GM18502 (cell line): ENCODE measurements at regions not wholly inside any gene's neighbourhood (a gene's known extent, or its start where the extent isn't known, plus 50 kb on each side); places are given as distances from the start of the nearest gene placed in this dataset.

ENCODE experiments used
- ATAC-seq: cut with Tn5 transposase; IDR thresholded peaks from one replicate; pipeline ENCODE4 v1.9.1; 2021; ENCODE audit warnings: mild to moderate bottlenecking; ENCODE audit not compliant: unreplicated experiment, poor library complexity

DNA sequence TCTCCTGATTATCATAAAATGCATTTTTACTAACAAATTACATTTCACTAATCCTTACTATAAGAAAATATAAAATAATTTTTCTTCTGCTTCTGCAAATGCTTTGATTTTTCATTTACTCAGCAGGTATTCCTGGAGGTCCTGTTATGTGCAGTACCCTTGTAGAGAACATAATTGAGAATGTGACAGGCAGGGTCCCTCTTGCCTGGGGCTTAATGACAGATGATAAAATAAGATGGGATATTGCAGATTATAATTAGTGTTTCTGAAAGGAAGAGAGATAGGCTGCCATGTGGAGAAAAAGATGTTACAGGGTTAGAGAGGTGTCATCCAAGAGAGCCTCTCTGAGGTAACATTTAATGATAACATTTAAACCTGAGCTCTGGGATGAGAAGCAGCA lies 128.9 kb downstream of the MAD2L1 start:
- no peak for ATAC-seq

DNA sequence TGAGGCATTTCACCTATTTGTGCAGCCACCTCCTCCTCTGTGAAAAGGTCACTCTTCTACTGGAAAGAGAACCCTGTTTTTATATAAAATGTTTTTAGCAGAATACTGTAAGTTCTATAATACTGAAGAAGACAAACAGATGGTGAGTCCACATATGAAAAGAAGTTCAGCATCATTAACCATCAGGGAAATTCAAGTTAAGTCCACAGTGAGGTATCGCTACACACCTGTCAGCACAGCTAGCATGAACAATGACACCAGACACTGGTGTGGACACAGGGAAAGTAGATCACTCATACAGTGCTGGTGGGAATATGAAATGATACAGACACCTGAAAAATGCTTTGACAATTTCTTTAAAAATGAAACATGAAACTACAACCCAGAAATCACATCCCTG lies 133.0 kb downstream of the MAD2L1 start:
- no peak for ATAC-seq

DNA sequence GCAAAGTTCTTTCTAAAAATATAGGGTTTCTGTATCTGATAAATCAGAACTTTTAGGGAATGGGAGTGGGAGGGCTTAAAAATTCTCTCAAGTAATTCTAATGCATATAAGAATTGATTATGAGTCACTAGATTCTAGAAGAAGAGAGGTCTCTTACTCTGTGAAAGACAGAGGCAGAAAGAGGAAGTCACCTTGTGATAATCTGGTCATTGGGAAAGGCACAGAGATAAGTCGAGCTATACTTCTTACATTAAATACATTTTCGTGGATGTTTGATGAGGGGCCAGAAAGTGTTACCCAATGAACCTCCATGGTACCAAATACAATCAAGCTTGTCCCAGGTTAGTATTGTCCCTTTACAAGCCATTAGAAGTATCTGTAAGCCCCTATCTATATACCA lies 134.4 kb downstream of the MAD2L1 start:
- ATAC-seq = no peak

- ATAC-seq = no peak
Measured at GRCh38 chr4:119930546-119930945, 136.1 kb downstream of the MAD2L1 start.

GRCh38 chr4:119921830-119922229 lies 144.8 kb downstream of the MAD2L1 start:
- no peak for ATAC-seq

- ATAC-seq = no peak
Measured at GRCh38 chr4:119906277-119906676, 160.4 kb downstream of the MAD2L1 start.

GRCh38 chr4:119898211-119898610 lies 168.4 kb downstream of the MAD2L1 start:
- no peak for ATAC-seq

GRCh38 chr4:119897260-119897659 lies 169.4 kb downstream of the MAD2L1 start:
- no peak for ATAC-seq

GRCh38 chr4:119894650-119895208 lies 171.9 kb downstream of the MAD2L1 start:
- no peak for ATAC-seq

DNA sequence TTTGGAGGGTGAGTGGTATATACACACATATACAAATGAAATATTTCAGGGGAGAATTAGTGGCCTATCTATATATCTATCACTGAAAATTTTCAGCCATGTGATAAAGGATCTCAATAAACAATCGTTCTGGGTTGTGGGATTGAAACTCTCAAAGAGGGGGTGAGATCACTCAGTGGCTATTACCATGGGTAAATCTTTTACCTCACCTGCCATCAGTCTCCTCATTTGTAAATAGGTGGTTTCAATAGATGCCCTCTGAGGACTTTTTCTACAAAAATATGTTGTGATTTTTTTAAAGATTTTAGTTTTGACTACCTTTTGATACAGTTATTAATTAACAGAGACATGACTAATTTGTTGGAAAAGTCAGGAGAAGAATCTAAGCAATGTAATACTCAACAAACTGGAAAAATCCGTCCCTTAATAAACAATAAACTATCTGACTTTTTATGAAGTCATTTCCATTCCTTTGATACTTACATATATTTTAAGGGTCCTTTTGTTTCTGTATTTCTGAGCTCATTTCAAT lies 192.8 kb downstream of the MAD2L1 start:
- ATAC-seq = no peak

DNA sequence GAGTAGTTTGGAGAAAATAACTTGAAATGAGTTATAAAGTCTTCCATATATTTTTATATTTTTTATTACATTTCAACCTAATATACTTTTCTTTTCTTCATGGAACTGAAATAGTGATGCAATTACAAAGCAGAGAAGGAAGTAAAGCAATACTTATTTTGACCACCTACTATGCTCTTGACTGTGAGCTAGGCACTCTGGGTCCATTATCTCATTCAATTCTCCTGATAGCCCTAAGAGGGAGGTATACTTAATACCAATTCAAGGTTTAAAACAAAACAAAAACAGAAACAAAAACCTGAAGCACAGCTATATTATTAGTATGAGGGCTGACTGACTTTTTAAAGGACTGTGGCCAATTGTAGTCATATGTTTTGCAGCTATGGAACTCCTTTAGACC lies 193.5 kb downstream of the MAD2L1 start:
- no peak for ATAC-seq

DNA sequence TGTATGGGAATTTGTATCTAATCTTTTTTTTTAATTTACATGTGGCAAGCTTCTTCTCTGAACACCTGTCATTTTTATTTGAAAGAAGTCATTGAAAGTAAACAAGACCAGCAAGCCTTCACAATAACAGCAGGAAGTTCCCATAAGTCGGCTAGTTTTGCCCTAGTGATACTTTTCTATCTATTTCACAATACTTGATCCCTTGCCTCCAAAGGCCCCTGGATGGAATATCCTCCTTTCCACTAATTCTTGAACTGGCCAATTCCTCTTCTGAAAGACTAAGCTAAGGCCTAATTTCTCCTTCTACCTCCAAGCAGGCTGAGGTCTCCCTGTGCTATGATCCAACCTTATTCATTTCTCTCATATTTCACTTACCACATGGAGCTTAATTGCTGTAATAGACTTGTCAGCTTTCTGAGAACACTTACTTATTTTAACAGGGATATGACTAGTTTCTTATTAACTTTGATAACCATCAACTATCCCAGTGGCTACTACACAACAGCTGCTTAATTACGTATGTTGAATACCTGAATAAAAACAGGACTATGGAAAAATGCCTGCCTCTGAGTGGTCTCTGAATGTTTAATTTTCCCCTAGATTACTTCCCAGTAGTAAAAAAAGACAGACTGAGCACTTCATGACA lies 194.2 kb downstream of the MAD2L1 start:
- ATAC-seq = no peak

DNA sequence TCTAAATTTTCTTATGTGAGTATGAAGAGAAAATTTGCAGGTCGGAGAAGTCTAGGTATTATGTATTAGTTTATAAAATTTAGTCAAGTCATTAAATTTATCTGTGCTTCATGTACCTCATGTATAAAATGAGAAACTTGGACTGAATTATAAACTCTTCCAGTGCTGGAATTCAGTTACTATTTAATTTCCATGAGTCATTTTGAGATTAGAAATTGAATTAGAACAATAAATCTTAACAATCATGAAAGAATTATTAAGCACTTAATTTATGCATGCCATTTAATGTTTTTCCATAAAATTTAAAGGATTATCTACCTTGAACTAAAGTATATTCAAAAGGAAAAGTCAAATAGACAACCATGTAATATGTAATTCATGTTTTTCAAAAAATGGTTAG lies 195.8 kb downstream of the MAD2L1 start:
- ATAC-seq = no peak

DNA sequence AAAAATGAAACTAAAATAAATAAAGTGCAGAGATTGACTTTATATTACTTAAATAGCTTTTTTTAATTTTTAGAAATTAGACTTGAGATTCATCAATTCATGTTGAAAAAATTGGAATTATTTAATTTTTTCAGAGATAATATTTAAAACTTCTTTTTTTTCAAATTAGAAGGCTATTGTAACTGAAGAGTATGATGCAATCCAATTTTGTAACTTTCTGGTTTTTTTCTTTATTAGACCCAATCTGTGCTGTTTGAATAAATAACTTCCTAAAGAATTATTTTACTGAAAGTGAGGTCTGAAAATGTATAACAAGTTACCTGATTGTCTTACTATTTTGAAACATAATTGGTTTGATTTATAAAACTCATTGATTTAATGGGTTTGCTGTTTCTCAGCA lies 200.9 kb downstream of the MAD2L1 start:
- ATAC-seq = no peak

DNA sequence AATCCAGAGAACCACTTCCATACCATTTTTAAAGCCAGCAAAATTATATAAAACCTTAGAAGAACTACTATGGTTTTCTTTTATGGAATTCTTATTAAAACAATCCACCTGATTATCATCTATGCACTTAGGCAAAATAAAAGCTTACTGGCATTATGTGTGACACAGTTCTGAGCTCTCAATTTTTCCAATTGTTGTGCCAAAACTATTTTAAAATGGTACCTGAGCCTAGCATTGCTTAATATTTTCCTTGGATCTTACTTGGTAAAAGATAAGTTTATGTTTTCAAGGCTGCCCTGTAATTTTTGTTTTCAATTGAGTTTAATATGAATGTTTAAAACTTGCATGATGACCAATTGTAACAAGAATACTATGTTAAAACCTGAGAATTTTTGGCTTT lies 201.3 kb downstream of the MAD2L1 start:
- ATAC-seq = no peak

- no peak for ATAC-seq
Measured at GRCh38 chr4:119861731-119862130, 204.9 kb downstream of the MAD2L1 start.

- no peak for ATAC-seq
Measured at GRCh38 chr4:119858176-119858575, 208.5 kb downstream of the MAD2L1 start.

GRCh38 chr4:119854364-119854763 lies 212.3 kb downstream of the MAD2L1 start:
- no peak for ATAC-seq

- ATAC-seq = no peak
Measured at GRCh38 chr4:119851649-119852048, 215.0 kb downstream of the MAD2L1 start.

DNA sequence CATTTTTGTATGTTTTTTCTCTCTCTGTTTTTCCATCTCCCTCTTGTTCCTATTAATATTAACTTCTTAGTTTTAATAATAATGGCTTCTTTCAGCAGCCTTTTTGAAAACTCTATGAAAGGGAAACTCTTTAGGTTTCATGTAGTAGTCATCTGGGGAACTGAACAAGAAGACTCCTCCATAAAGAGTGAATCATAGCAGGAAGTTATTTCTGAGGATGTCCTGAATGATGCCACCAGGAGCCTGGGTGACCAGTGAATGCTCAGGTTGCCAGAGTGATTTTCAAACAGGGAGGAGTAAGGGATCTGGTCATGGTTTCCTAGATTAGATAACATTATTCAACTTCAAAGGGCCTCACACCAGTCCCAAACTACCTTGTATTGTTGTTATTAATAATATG lies 212.8 kb upstream of the PDE5A start:
- ATAC-seq = no peak

- ATAC-seq = no peak
Measured at GRCh38 chr4:119835613-119835910, 207.0 kb upstream of the PDE5A start.

DNA sequence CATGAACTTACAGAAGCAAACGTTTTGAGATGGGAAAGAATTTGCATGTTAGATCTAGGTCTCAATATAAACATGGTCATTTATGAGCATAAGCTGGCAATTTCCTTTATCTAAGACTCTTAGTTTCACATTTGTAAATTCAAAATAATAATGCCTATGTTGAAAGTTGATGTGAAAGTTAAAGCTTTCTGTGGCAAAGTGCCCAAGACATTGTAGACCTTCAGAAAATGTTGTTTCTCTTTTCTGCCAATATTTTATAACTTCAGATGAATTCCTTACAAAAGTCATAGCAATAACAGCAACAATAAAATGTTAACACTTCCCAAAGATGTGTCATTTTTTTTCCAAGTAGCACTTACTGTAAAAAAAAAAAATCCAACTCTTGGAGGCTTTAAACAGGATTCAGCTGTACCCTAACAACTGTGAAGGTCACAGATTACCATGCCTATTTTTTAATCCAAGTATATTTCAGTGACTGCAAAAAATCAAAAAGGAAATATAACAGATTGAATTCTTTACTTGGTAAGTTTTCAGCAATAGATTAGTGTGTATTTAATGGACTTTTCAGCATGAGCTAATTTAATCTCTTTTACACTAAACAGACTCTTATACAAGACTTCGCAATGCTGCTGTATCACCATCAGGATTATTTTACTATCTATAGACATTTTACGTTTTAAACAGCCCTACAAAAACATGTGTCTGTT lies 206.5 kb upstream of the PDE5A start:
- ATAC-seq = no peak
